ENCODE measurements at regions not wholly inside any gene's neighbourhood (a gene's known extent, or its start where the extent isn't known, plus 50 kb on each side); places are given as distances from the start of the nearest gene placed in this dataset.

DNA sequence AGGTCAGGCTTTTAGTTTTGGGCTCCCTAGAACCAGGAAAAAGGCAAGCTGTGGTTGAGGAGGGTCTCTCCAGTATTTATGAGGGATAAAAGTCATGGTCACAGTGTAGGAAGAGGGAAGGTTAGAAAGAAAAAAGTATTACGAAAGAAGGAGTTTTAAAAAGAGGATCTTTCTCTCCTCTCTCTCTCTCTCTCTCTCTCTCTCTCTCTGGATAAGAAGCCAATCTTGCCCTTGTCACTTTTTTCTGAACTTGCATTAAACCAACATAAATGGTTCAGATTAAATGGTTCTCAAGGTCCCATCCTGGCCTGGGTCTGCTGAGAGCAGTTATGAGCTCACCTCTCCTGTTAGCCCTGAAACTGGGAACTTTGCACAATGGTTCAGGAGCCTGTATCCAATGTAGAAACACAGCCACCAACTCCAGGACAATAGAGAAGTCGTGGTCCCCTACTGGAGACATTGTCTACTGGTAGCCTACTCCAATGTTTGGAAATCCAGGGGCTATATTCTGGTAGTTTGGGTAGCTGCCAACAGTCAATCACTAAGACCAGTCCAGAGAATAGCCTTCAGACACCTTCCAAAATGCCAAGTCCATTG lies 131.9 kb downstream of the DAD1 start:
- H3K36me3 ChIP-seq (ENCODE audit: control insufficient read depth in 2 of 2, insufficient read depth in 2 of 2, low read length in 1 of 2): peaks cover 0 to 4% of the 10 kb centered on the region in 2 donors
- no peaks in the 10 kb centered on the region for H3K9me3 ChIP-seq (ENCODE audit: control insufficient read depth in 2 of 2, insufficient read depth in 1 of 2, low read length in 1 of 2)
- DNase-seq (ENCODE audit: low read depth in 6 of 9, low spot score in 9 of 9): no peak
- H3K4me1 ChIP-seq (ENCODE audit: control insufficient read depth in 2 of 2, insufficient read depth in 2 of 2, low read length in 2 of 2): peaks cover 5 to 51% of the 10 kb centered on the region in 2 donors
- no peaks in the 10 kb centered on the region for H3K27me3 ChIP-seq (ENCODE audit: control insufficient read depth in 2 of 2, insufficient read depth in 1 of 2, low read length in 1 of 2)
- 17% methylated on average over 2 of the region's 2 CpGs for WGBS
- peak overlapping the region; percentile 42 to 49 for H3K27ac ChIP-seq (ENCODE audit: low read depth in 1 of 2, low read length in 1 of 2)
- peak overlapping the region; percentile 14 to 49 for H3K4me3 ChIP-seq (ENCODE audit: low read length in 2 of 2)

DNA sequence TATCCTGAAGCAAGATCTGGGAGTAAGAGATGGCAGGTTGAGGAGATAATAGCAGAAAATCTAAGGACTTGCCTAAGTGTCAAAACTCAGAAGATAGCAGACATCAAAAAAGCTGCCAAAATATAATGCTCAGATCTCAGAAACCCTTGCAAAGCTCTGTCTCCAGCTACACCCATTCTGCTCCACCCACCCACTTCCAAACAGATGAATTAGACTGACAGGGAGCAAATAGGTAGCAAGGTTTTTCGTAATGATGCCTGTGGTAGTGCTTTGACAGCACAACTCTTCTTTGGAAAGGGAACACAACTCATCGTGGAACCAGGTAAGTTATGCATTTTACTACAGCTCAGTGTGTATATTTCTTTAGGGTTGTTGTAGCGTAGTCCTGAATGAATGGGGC lies 132.6 kb downstream of the DAD1 start:
- WGBS: 17% methylated on average over 3 of the region's 3 CpGs

DNA sequence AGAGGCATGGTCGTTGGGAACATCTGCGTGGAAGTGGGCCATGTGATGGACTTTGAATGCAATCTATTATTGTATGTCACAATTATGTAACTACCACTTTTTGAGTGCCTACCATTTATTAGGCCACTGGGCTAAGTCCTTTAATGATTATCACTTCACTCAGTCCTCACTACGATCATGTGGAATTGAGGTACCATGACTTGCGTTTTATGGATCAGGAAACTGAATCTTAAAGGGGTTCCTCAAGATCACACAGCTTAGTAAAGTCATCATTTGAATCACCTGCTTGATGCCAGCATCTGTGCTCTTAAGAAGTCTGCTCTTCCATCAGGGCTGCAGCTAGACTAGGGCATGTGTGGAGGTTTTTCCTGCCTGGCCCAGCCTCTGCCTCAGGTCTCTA lies 136.7 kb downstream of the DAD1 start:
- Histone ChIP-seq H3K27me3 (ENCODE audit: control insufficient read depth in 2 of 2, insufficient read depth in 1 of 2, low read length in 1 of 2) (no peaks in the 10 kb centered on the region), H3K27ac (ENCODE audit: low read depth in 1 of 2, low read length in 1 of 2) (no peak overlapping the region), H3K4me3 (ENCODE audit: low read length in 2 of 2) (no peak overlapping the region), H3K36me3 (ENCODE audit: control insufficient read depth in 2 of 2, insufficient read depth in 2 of 2, low read length in 1 of 2) (no peaks in the 10 kb centered on the region), H3K9me3 (ENCODE audit: control insufficient read depth in 2 of 2, insufficient read depth in 1 of 2, low read length in 1 of 2) (no peaks in the 10 kb centered on the region), H3K4me1 (ENCODE audit: control insufficient read depth in 2 of 2, insufficient read depth in 2 of 2, low read length in 2 of 2) (peaks cover 3 to 54% of the 10 kb centered on the region in 2 donors)
- WGBS: 25% methylated on average over 4 of the region's 4 CpGs
- DNase-seq (ENCODE audit: low read depth in 6 of 9, low spot score in 9 of 9): no peak

More for the DNA sequence above, 132.6 kb downstream of the DAD1 start:
- Histone ChIP-seq H3K36me3 (ENCODE audit: control insufficient read depth in 2 of 2, insufficient read depth in 2 of 2, low read length in 1 of 2) (no peaks in the 10 kb centered on the region), H3K27me3 (ENCODE audit: control insufficient read depth in 2 of 2, insufficient read depth in 1 of 2, low read length in 1 of 2) (no peaks in the 10 kb centered on the region), H3K4me1 (ENCODE audit: control insufficient read depth in 2 of 2, insufficient read depth in 2 of 2, low read length in 2 of 2) (peaks cover 3 to 51% of the 10 kb centered on the region in 2 donors), H3K4me3 (ENCODE audit: low read length in 2 of 2) (peak overlapping the region in 1 of 2 donors; percentile 49), H3K9me3 (ENCODE audit: control insufficient read depth in 2 of 2, insufficient read depth in 1 of 2, low read length in 1 of 2) (no peaks in the 10 kb centered on the region), H3K27ac (ENCODE audit: low read depth in 1 of 2, low read length in 1 of 2) (peak overlapping the region in 1 of 2 donors; percentile 7)
- DNase-seq (ENCODE audit: low read depth in 6 of 9, low spot score in 9 of 9): no peak

DNA sequence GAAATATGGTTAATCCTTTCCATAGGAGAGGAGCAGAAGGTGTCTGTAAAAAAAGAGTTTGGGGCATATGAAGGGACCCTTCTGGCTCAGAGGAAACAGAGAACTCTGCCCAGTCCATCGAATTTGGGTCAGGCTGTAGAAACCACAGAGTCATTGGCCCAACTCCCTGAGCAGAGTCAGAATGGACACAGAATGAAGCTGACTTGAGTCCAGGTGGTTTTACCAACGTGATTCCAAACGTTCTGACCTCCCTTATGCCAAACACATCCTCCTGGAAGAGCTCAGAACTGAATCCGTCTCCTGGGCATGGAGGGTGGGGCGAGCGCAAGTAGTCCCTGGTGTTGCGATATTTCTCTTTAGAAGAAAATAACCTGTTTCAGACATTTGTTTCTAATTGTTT lies 138.8 kb downstream of the DAD1 start:
- DNase-seq (ENCODE audit: low read depth in 6 of 9, low spot score in 9 of 9): no peak
- WGBS: 29% methylated on average over 7 of the region's 7 CpGs
- Histone ChIP-seq H3K4me1 (ENCODE audit: control insufficient read depth in 2 of 2, insufficient read depth in 2 of 2, low read length in 2 of 2) (peaks cover 3 to 41% of the 10 kb centered on the region in 2 donors), H3K27me3 (ENCODE audit: control insufficient read depth in 2 of 2, insufficient read depth in 1 of 2, low read length in 1 of 2) (no peaks in the 10 kb centered on the region), H3K9me3 (ENCODE audit: control insufficient read depth in 2 of 2, insufficient read depth in 1 of 2, low read length in 1 of 2) (no peaks in the 10 kb centered on the region), H3K36me3 (ENCODE audit: control insufficient read depth in 2 of 2, insufficient read depth in 2 of 2, low read length in 1 of 2) (no peaks in the 10 kb centered on the region), H3K27ac (ENCODE audit: low read depth in 1 of 2, low read length in 1 of 2) (no peak overlapping the region), H3K4me3 (ENCODE audit: low read length in 2 of 2) (peak overlapping the region in 1 of 2 donors; percentile 35)

DNA sequence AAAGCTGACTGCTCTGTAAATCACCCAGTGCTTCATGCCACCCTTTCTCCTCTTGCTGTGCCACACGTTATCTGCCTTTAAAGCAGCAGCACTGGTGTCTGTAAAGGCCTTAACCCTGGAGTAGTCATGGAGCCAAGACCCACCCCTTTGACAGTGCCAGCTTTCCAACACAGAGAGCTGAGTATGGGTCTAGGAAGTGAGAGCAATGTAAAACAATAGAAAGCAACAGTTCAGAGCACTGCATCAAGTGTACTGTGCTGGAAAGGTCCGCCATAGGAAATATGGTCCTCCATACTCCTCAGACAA lies 139.5 kb downstream of the DAD1 start:
- peaks cover 0 to 41% of the 10 kb centered on the region in 2 donors for H3K4me1 ChIP-seq (ENCODE audit: control insufficient read depth in 2 of 2, insufficient read depth in 2 of 2, low read length in 2 of 2)
- H3K9me3 ChIP-seq (ENCODE audit: control insufficient read depth in 2 of 2, insufficient read depth in 1 of 2, low read length in 1 of 2): no peaks in the 10 kb centered on the region
- H3K36me3 ChIP-seq (ENCODE audit: control insufficient read depth in 2 of 2, insufficient read depth in 2 of 2, low read length in 1 of 2): no peaks in the 10 kb centered on the region
- WGBS: 31% methylated on average over 2 of the region's 2 CpGs
- no peaks in the 10 kb centered on the region for H3K27me3 ChIP-seq (ENCODE audit: control insufficient read depth in 2 of 2, insufficient read depth in 1 of 2, low read length in 1 of 2)
- H3K27ac ChIP-seq (ENCODE audit: low read depth in 1 of 2, low read length in 1 of 2): no peak overlapping the region
- H3K4me3 ChIP-seq (ENCODE audit: low read length in 2 of 2): no peak overlapping the region
- DNase-seq (ENCODE audit: low read depth in 6 of 9, low spot score in 9 of 9): no peak

DNA sequence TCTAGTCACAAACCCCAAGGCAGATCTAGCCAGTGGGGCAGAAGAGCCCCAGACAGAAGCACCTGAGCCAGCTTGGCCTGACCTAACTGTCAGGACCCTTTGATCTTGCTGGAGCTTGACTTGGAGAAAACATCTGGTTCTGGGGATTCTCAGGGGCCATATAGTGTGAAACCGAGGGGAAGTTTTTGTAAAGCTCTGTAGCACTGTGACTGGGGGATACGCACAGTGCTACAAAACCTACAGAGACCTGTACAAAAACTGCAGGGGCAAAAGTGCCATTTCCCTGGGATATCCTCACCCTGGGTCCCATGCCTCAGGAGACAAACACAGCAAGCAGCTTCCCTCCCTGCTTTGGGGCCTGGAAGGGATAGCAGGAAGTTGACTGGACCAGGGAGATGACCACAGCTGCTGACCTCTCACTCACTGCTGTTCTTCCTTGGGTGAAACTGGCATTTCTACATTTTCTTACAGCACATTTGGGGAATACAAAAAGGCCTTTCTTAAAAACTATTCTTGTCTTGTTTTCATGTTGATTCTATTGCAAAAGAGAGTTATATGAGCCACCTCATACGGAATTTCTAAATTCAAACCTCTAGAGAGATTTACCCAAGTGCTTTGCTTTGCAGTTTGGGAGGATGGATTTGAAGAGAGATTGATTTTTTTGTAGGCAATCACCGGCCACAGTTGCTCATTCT lies 140.0 kb downstream of the DAD1 start:
- no peaks in the 10 kb centered on the region for H3K36me3 ChIP-seq (ENCODE audit: control insufficient read depth in 2 of 2, insufficient read depth in 2 of 2, low read length in 1 of 2)
- no peaks in the 10 kb centered on the region for H3K9me3 ChIP-seq (ENCODE audit: control insufficient read depth in 2 of 2, insufficient read depth in 1 of 2, low read length in 1 of 2)
- no peak overlapping the region for H3K4me3 ChIP-seq (ENCODE audit: low read length in 2 of 2)
- peaks cover 0 to 41% of the 10 kb centered on the region in 2 donors for H3K4me1 ChIP-seq (ENCODE audit: control insufficient read depth in 2 of 2, insufficient read depth in 2 of 2, low read length in 2 of 2)
- H3K27ac ChIP-seq (ENCODE audit: low read depth in 1 of 2, low read length in 1 of 2): peak overlapping the region in 1 of 2 donors; percentile 17
- 56% methylated on average over 2 of the region's 4 CpGs for WGBS
- no peak for DNase-seq (ENCODE audit: low read depth in 6 of 9, low spot score in 9 of 9)
- no peaks in the 10 kb centered on the region for H3K27me3 ChIP-seq (ENCODE audit: control insufficient read depth in 2 of 2, insufficient read depth in 1 of 2, low read length in 1 of 2)

DNA sequence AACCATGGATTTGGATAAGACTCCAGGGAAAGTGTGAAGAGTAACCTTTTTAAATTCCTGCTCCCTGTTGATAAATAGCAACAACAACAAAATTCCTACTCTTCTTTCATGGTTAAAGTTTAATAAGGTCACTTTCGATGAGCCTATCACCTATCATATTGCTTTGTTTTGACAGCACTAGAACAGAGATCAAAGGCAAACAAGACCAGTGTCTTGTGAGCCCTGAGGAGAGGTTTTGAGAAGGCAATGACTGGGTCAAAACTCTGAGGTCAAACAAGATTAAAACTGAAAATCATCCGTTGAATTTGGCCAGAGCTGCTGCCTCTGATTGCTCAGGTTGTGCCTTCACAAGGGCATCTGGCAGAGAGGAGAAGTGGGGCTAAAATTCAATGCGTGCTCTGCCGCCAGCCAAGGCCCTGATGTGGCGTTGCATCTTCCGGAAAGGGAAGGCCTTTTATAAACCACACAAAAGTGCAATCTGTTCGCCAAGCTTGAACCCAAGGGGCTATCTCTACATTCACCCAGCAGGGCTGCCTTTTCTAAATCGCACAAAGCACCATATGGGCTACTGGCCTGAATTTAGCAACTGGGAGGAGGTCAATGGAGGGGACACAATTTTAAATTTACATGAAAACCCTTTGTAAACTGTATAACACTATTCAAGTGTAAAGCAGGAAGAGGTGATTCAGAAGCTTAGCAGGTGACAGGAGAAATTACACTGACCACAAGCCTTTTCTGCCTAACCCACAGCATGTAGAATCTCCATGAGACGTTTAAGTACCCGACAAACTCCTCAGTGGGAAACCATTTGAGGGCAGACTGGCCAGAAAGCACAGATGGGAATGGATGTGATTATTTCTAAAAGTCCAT lies 140.8 kb downstream of the DAD1 start:
- Histone ChIP-seq H3K4me1 (ENCODE audit: control insufficient read depth in 2 of 2, insufficient read depth in 2 of 2, low read length in 2 of 2) (peaks cover 0 to 37% of the 10 kb centered on the region in 2 donors), H3K36me3 (ENCODE audit: control insufficient read depth in 2 of 2, insufficient read depth in 2 of 2, low read length in 1 of 2) (no peaks in the 10 kb centered on the region), H3K9me3 (ENCODE audit: control insufficient read depth in 2 of 2, insufficient read depth in 1 of 2, low read length in 1 of 2) (no peaks in the 10 kb centered on the region), H3K27me3 (ENCODE audit: control insufficient read depth in 2 of 2, insufficient read depth in 1 of 2, low read length in 1 of 2) (no peaks in the 10 kb centered on the region), H3K4me3 (ENCODE audit: low read length in 2 of 2) (no peak overlapping the region), H3K27ac (ENCODE audit: low read depth in 1 of 2, low read length in 1 of 2) (no peak overlapping the region)
- DNase-seq (ENCODE audit: low read depth in 6 of 9, low spot score in 9 of 9): no peak
- 52% methylated on average over 5 of the region's 10 CpGs for WGBS

DNA sequence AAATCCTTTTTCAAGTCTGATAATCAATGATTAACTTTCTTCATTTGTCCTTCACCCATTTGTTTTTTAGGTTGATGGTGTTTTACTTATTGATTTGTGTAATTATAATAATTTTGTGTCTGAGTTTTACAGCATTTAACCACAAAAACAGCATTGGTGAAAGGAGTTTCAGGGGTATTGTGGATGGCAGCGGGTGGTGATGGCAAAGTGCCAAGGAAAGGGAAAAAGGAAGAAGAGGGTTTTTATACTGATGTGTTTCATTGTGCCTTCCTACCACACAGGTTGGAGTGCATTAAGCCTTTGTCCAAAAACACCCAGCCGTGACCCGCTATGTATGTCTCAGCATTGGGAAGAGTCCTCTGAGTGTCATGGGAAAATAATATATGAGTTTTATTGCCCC lies 150.3 kb downstream of the DAD1 start:
- Histone ChIP-seq H3K27ac (ENCODE audit: low read depth in 1 of 2, low read length in 1 of 2) (no peak overlapping the region), H3K27me3 (ENCODE audit: control insufficient read depth in 2 of 2, insufficient read depth in 1 of 2, low read length in 1 of 2) (no peaks in the 10 kb centered on the region), H3K4me3 (ENCODE audit: low read length in 2 of 2) (no peak overlapping the region), H3K36me3 (ENCODE audit: control insufficient read depth in 2 of 2, insufficient read depth in 2 of 2, low read length in 1 of 2) (no peaks in the 10 kb centered on the region), H3K4me1 (ENCODE audit: control insufficient read depth in 2 of 2, insufficient read depth in 2 of 2, low read length in 2 of 2) (peaks cover 0 to 10% of the 10 kb centered on the region in 2 donors), H3K9me3 (ENCODE audit: control insufficient read depth in 2 of 2, insufficient read depth in 1 of 2, low read length in 1 of 2) (no peaks in the 10 kb centered on the region)
- DNase-seq (ENCODE audit: low read depth in 6 of 9, low spot score in 9 of 9): no peak
- WGBS: 69% methylated on average over 3 of the region's 3 CpGs

Measured in thymus (tissue), 11 donors.